ENCODE measurements at regions not wholly inside any gene's neighbourhood (a gene's known extent, or its start where the extent isn't known, plus 50 kb on each side); places are given as distances from the start of the nearest gene placed in this dataset.

- peak; percentile 67 for DNase-seq (ENCODE audit: low read depth)
Observed at GRCh38 chr4:23333946-23334878, 555.6 kb downstream of the PPARGC1A start.

GRCh38 chr4:23333556-23333945, 556.3 kb downstream of the PPARGC1A start:
- no peak for DNase-seq (ENCODE audit: low read depth)

GRCh38 chr4:23332313-23332712, 557.5 kb downstream of the PPARGC1A start:
- no peak for DNase-seq (ENCODE audit: low read depth)

GRCh38 chr4:23327120-23327519, 562.7 kb downstream of the PPARGC1A start:
- no peak for DNase-seq (ENCODE audit: low read depth)

- DNase-seq (ENCODE audit: low read depth), result no peak
Observed at GRCh38 chr4:23324021-23324690, 565.7 kb downstream of the PPARGC1A start.

- DNase-seq (ENCODE audit: low read depth), result no peak
Observed at GRCh38 chr4:23323436-23323835, 566.4 kb downstream of the PPARGC1A start.

- DNase-seq (ENCODE audit: low read depth), result no peak
Observed at GRCh38 chr4:23322732-23323131, 567.1 kb downstream of the PPARGC1A start.

- no peak for DNase-seq (ENCODE audit: low read depth)
Observed at GRCh38 chr4:23320931-23321587, 568.8 kb downstream of the PPARGC1A start.

- no peak for DNase-seq (ENCODE audit: low read depth)
Observed at GRCh38 chr4:23312686-23313085, 577.2 kb downstream of the PPARGC1A start.

- no peak for DNase-seq (ENCODE audit: low read depth)
Observed at GRCh38 chr4:23311983-23312382, 577.9 kb downstream of the PPARGC1A start.

GRCh38 chr4:23305026-23305425, 584.8 kb downstream of the PPARGC1A start:
- no peak for DNase-seq (ENCODE audit: low read depth)

- no peak for DNase-seq (ENCODE audit: low read depth)
Observed at GRCh38 chr4:23298371-23298770, 591.5 kb downstream of the PPARGC1A start.

- DNase-seq (ENCODE audit: low read depth), result no peak
Observed at GRCh38 chr4:23297327-23297726, 592.5 kb downstream of the PPARGC1A start.

- no peak for DNase-seq (ENCODE audit: low read depth)
Observed at GRCh38 chr4:23291139-23291538, 598.4 kb downstream of the GBA3 start.

- no peak for DNase-seq (ENCODE audit: low read depth)
Observed at GRCh38 chr4:23290656-23291055, 597.9 kb downstream of the GBA3 start.

GRCh38 chr4:23279377-23279986, 586.7 kb downstream of the GBA3 start:
- DNase-seq (ENCODE audit: low read depth), result no peak

GRCh38 chr4:23278845-23279244, 586.1 kb downstream of the GBA3 start:
- DNase-seq (ENCODE audit: low read depth), result no peak

GRCh38 chr4:23276076-23276475, 583.3 kb downstream of the GBA3 start:
- no peak for DNase-seq (ENCODE audit: low read depth)

GRCh38 chr4:23269566-23269965, 576.8 kb downstream of the GBA3 start:
- DNase-seq (ENCODE audit: low read depth), result no peak

GRCh38 chr4:23268072-23268771, 575.5 kb downstream of the GBA3 start:
- DNase-seq (ENCODE audit: low read depth), result no peak

GRCh38 chr4:23266401-23266800, 573.7 kb downstream of the GBA3 start:
- DNase-seq (ENCODE audit: low read depth), result no peak

- no peak for DNase-seq (ENCODE audit: low read depth)
Observed at GRCh38 chr4:23260511-23260910, 567.8 kb downstream of the GBA3 start.
